ENCODE measurements at regions not wholly inside any gene's neighbourhood (a gene's known extent, or its start where the extent isn't known, plus 50 kb on each side); places are given as distances from the start of the nearest gene placed in this dataset.

DNA sequence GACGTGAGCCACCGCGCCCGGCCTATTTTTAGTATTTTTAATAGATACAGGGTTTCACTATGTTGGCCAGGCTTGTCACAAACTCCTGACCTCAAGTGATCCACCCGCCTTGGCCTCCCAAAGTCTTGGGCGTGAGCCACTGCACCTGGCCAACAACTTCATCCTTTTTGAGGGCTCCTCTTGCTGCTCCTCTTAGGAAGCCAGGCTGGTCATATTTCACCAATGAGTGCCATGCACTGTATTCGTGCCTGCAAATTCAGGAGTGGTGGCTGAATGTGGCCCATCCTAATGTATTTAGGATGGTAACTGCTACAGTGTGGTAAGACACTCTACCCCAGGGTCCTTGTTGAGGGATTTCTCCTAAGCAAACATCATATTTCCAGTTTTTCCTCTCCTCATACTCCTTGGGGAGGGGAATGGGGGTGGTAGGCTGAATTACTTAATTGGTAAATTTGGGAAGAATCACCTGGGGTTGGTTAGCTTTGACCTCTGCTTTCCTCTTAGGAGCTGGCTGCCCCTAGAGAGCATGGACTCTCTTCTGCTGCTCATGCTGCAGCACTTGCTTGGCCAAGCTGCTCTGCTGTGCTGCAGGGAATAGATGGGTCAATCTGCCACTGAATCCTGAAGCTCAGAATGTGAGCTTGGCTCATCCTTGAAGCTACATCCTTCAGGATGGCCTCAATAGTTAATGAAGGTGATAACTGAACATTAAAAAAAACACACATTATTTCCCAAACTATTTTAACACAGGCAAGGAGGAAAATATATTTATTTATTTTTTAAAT lies 167.4 kb downstream of the HS3ST1 start:
- TF ChIP-seq, protein P1, sequence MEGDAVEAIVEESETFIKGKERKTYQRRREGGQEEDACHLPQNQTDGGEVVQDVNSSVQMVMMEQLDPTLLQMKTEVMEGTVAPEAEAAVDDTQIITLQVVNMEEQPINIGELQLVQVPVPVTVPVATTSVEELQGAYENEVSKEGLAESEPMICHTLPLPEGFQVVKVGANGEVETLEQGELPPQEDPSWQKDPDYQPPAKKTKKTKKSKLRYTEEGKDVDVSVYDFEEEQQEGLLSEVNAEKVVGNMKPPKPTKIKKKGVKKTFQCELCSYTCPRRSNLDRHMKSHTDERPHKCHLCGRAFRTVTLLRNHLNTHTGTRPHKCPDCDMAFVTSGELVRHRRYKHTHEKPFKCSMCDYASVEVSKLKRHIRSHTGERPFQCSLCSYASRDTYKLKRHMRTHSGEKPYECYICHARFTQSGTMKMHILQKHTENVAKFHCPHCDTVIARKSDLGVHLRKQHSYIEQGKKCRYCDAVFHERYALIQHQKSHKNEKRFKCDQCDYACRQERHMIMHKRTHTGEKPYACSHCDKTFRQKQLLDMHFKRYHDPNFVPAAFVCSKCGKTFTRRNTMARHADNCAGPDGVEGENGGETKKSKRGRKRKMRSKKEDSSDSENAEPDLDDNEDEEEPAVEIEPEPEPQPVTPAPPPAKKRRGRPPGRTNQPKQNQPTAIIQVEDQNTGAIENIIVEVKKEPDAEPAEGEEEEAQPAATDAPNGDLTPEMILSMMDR (IDR thresholded peaks at IDR 0.05): no peak
- no peak for ATAC-seq (ENCODE audit: low FRiP score)
- no peak for DNase-seq (ENCODE audit: low spot score)

DNA sequence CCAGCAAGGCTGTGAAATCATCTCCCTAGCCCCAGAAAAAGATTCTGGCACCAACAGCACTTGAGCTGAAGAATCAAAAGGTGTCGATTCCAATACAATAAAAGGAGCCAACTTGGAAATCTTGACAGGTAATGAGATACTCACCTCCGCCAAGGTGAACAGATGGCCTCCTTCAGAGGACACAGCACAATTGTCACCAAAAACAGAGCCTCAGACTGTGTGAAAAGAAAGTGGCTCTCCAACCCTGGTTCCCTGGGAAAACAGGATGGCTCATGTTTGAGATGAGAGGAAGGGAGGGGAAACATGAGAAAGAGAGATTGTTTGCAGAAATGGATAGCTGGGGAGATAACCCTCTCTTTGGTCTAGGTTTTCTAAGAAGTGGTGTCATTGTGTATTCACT lies 168.9 kb downstream of the HS3ST1 start:
- TF ChIP-seq, protein P1 (IDR thresholded peaks at IDR 0.05): no peak
- no peak for ATAC-seq (ENCODE audit: low FRiP score)
- DNase-seq (ENCODE audit: low spot score): no peak

DNA sequence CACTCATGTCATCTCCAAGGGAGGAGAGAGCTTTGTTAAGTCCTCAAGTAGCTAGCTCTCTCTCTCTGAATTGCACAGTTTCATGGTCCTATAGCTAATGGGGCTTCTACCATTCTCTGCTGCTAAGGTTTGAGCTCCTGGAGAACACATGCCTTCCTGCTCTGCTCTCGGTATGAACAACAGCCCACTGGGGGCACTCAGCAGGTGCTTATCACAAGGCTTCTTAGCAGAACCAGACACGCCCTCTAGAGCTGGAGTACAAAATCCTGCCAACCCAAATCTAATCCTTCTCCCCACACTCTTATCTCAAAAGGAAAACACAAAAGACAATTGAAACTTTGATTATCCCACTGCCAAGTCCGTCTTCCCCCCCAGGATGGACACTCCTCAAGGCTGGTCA lies 176.5 kb downstream of the HS3ST1 start:
- no peak for DNase-seq (ENCODE audit: low spot score)
- TF ChIP-seq, protein P1 (IDR thresholded peaks at IDR 0.05): no peak
- no peak for ATAC-seq (ENCODE audit: low FRiP score)

- no peak for ATAC-seq (ENCODE audit: low FRiP score)
- TF ChIP-seq, protein P1 (IDR thresholded peaks at IDR 0.05): no peak
- DNase-seq (ENCODE audit: low spot score): no peak
Measured at GRCh38 chr4:11250510-11250909, 178.2 kb downstream of the HS3ST1 start.

- DNase-seq (ENCODE audit: low spot score): no peak
- ATAC-seq (ENCODE audit: low FRiP score): no peak
- TF ChIP-seq, protein P1 (IDR thresholded peaks at IDR 0.05): no peak
Measured at GRCh38 chr4:11232015-11232414, 196.7 kb downstream of the HS3ST1 start.

DNA sequence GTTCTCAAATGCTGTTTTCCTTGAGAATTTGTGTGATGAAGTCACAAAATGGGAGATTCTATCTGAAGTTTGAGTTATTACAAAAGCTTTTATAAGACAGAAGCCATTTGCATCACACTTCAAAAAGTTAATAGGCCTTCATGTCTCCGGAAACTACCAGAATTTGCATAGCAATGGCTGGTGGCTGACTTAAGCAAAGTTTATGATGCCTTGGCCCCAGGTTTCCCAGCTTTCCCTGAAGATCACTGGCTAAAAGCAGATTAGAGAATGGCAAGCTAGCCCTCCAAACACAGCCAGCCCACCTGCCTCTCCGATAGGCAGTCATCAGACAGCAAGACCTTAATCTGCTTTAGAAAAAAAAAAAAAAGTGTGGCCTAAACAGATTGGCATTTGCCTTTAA lies 197.8 kb downstream of the HS3ST1 start:
- DNase-seq (ENCODE audit: low spot score) (no peak), ATAC-seq (ENCODE audit: low FRiP score) (no peak)
- TF ChIP-seq, protein P1 (IDR thresholded peaks at IDR 0.05): no peak

DNA sequence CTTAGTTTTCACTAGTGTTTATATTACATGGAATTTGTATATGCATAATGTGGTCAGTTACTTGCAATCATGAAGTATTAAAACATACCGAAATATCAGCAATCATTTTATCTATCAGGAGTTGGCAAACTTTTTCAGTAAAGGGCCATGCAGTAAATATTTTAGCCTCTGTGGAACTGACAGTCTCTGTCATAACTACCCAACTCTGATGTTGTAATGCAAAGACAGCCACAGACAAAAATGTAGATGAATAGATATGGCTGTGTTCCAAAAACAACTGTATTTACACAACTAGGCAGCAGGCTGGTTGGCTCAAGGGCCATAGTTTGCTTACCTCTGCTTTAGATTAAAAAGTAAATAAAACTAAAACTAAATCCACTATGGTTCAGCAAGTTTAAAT lies 200.2 kb downstream of the HS3ST1 start:
- TF ChIP-seq, protein P1 (IDR thresholded peaks at IDR 0.05): no peak
- DNase-seq (ENCODE audit: low spot score) (no peak), ATAC-seq (ENCODE audit: low FRiP score) (no peak)
